Smooth muscle cell (in vitro differentiated cells): ENCODE measurements at regions not wholly inside any gene's neighbourhood (a gene's known extent, or its start where the extent isn't known, plus 50 kb on each side); places are given as distances from the start of the nearest gene placed in this dataset.

Experiments
- DNase-seq: peaks from one replicate; lab custom pipeline; 2025; ENCODE audit not compliant: unreplicated experiment; lab: John Stamatoyannopoulos, UW
- H2AFZ ChIP-seq: fragments of 200-600 bp; sonication (generic); 2 replicates; pipeline ENCODE4 v1.6.0; 2016; ENCODE audit warnings: antibody characterized with exemption, low read depth, mild to moderate bottlenecking
- H3F3A ChIP-seq: fragments of 200-600 bp; sonication (generic); 2 replicates; pipeline ENCODE4 v1.6.0; 2017; ENCODE audit warnings: antibody characterized with exemption, low read depth
- H3K27ac ChIP-seq: fragments of 200-600 bp; sonication (generic); 2 replicates; pipeline ENCODE4 v1.5.1; 2016; ENCODE audit warnings: low read depth, mild to moderate bottlenecking
- H3K27me3 ChIP-seq: fragments of 200-600 bp; sonication (generic); 2 replicates; pipeline ENCODE4 v1.6.1; 2016; ENCODE audit warnings: low read depth, mild to moderate bottlenecking
- H3K36me3 ChIP-seq: fragments of 200-600 bp; sonication (generic); 2 replicates; pipeline ENCODE4 v1.5.1; 2016; ENCODE audit warnings: low read depth
- H3K4me1 ChIP-seq: fragments of 200-600 bp; sonication (generic); 2 replicates; pipeline ENCODE4 v1.5.1; 2016; ENCODE audit warnings: low read depth
- H3K4me2 ChIP-seq: fragments of 200-600 bp; sonication (generic); 2 replicates; pipeline ENCODE4 v1.6.0; 2016; ENCODE audit warnings: mild to moderate bottlenecking
- H3K4me3 ChIP-seq: fragments of 200-600 bp; sonication (generic); 2 replicates; pipeline ENCODE4 v1.5.1; 2016; ENCODE audit warnings: mild to moderate bottlenecking
- H3K79me2 ChIP-seq: fragments of 200-600 bp; sonication (generic); 2 replicates; pipeline ENCODE4 v1.6.0; 2016; ENCODE audit warnings: low read depth, mild to moderate bottlenecking
- H3K9ac ChIP-seq: fragments of 200-600 bp; sonication (generic); 2 replicates; pipeline ENCODE4 v1.6.0; 2016; ENCODE audit warnings: low read depth
- H3K9me3 ChIP-seq: fragments of 200-600 bp; sonication (generic); replicated peaks from 2 replicates; pipeline ENCODE4 v1.5.1; 2016; ENCODE audit warnings: low read depth
- H4K20me1 ChIP-seq: fragments of 200-600 bp; sonication (generic); 2 replicates; pipeline ENCODE4 v1.6.0; 2016; ENCODE audit warnings: low read depth
- CTCF ChIP-seq: fragments of 200-600 bp; sonication (generic); IDR thresholded peaks from 2 replicates; pipeline ENCODE4 v1.5.1; 2017; ENCODE audit warnings: borderline replicate concordance, mild to moderate bottlenecking, antibody characterized with exemption; ENCODE audit not compliant: insufficient read depth, poor library complexity, severe bottlenecking
- whole genome bisulfite sequencing: methylation state at CpG from one replicate; pipeline ENCODE4 v1.1.7; 2016; ENCODE audit warnings: low lambda C conversion rate; 5-methylcytosine and 5-hydroxymethylcytosine counted together

GRCh38 chr11:8315954-8316353, 52.3 kb upstream of the LMO1 start:
- Histone ChIP-seq H2AFZ (no peak overlapping the region), H3K4me2 (no peak overlapping the region), H3F3A (no peaks in the 10 kb centered on the region), H3K9ac (no peak overlapping the region), H3K79me2 (no peaks in the 10 kb centered on the region), H3K36me3 (no peaks in the 10 kb centered on the region), H3K27ac (no peak overlapping the region), H3K4me3 (no peak overlapping the region), H4K20me1 (no peaks in the 10 kb centered on the region), H3K27me3 (no peaks in the 10 kb centered on the region), H3K9me3 (no peaks in the 10 kb centered on the region), H3K4me1 (no peaks in the 10 kb centered on the region)
- no peak for DNase-seq
- TF ChIP-seq CTCF: no peak
- 95% methylated on average over 9 of the region's 9 CpGs for WGBS

GRCh38 chr11:8315463-8315862, 51.8 kb upstream of the LMO1 start:
- TF ChIP-seq CTCF: no peak
- Histone ChIP-seq H3K79me2 (no peaks in the 10 kb centered on the region), H3K4me2 (no peak overlapping the region), H3K27ac (no peak overlapping the region), H3F3A (no peaks in the 10 kb centered on the region), H3K9me3 (no peaks in the 10 kb centered on the region), H3K4me1 (no peaks in the 10 kb centered on the region), H4K20me1 (no peaks in the 10 kb centered on the region), H3K27me3 (no peaks in the 10 kb centered on the region), H3K36me3 (no peaks in the 10 kb centered on the region), H3K4me3 (no peak overlapping the region), H3K9ac (no peak overlapping the region), H2AFZ (no peak overlapping the region)
- no peak for DNase-seq
- 93% methylated on average over 18 of the region's 18 CpGs for WGBS

GRCh38 chr11:8314916-8315315, 51.2 kb upstream of the LMO1 start:
- 87% methylated on average over 7 of the region's 7 CpGs for WGBS
- TF ChIP-seq CTCF: no peak
- Histone ChIP-seq H3K9ac (no peak overlapping the region), H3K79me2 (no peaks in the 10 kb centered on the region), H3K27ac (no peak overlapping the region), H3K4me2 (no peak overlapping the region), H3K4me1 (no peaks in the 10 kb centered on the region), H3K36me3 (no peaks in the 10 kb centered on the region), H2AFZ (no peak overlapping the region), H4K20me1 (no peaks in the 10 kb centered on the region), H3K27me3 (no peaks in the 10 kb centered on the region), H3F3A (no peaks in the 10 kb centered on the region), H3K4me3 (no peak overlapping the region), H3K9me3 (no peaks in the 10 kb centered on the region)
- DNase-seq: no peak

GRCh38 chr11:8313504-8314090, 49.9 kb upstream of the LMO1 start:
- Histone ChIP-seq H3K36me3 (no peaks in the 10 kb centered on the region), H2AFZ (no peak overlapping the region), H3K27me3 (no peaks in the 10 kb centered on the region), H3K4me1 (no peaks in the 10 kb centered on the region), H3K4me3 (no peak overlapping the region), H4K20me1 (no peaks in the 10 kb centered on the region), H3F3A (no peaks in the 10 kb centered on the region), H3K9me3 (no peaks in the 10 kb centered on the region), H3K27ac (no peak overlapping the region), H3K79me2 (no peaks in the 10 kb centered on the region), H3K4me2 (no peak overlapping the region), H3K9ac (no peak overlapping the region)
- TF ChIP-seq CTCF: no peak
- DNase-seq: no peak
- WGBS: 83% methylated on average over 6 of the region's 6 CpGs
